ENCODE measurements at regions not wholly inside any gene's neighbourhood (a gene's known extent, or its start where the extent isn't known, plus 50 kb on each side); places are given as distances from the start of the nearest gene placed in this dataset.
"Not testable (repeated sequence)": the region's sequence is repeated elsewhere in the genome, so short reads cannot be mapped to it uniquely, and the experiment has no call there.

- DNase-seq = no peak
Measured at GRCh38 chr7:114364151-114364550, 50.5 kb upstream of the FOXP2 start.

DNA sequence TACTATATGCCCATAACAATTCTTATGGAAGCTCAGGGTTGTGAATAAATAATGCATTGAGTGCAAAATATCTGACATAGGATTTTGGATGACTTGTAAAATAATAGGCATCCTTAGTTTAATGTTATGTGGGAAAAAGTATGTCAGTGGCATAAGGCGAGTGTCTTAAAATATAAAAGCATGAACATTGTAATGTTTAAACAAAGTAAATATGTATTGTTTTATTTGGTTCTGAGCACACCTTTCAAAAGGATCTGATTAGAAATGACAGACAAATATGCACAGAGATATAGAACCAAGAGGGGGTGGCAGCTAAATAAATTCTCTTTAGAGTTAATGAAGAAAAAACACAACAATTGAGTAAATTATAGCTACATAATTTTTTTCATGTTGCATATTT is 51.3 kb upstream of the FOXP2 start:
- DNase-seq = no peak

- no peak for DNase-seq
Measured at GRCh38 chr7:114358911-114359310, 55.7 kb upstream of the FOXP2 start.

- no peak for DNase-seq
Measured at GRCh38 chr7:114356133-114356532, 58.5 kb upstream of the FOXP2 start.

- no peak for DNase-seq
Measured at GRCh38 chr7:114354306-114354705, 60.3 kb upstream of the FOXP2 start.

GRCh38 chr7:114345494-114345893 is 69.1 kb upstream of the FOXP2 start:
- DNase-seq = no peak

- no peak for DNase-seq
Measured at GRCh38 chr7:114343949-114344708, 70.5 kb upstream of the FOXP2 start.

DNA sequence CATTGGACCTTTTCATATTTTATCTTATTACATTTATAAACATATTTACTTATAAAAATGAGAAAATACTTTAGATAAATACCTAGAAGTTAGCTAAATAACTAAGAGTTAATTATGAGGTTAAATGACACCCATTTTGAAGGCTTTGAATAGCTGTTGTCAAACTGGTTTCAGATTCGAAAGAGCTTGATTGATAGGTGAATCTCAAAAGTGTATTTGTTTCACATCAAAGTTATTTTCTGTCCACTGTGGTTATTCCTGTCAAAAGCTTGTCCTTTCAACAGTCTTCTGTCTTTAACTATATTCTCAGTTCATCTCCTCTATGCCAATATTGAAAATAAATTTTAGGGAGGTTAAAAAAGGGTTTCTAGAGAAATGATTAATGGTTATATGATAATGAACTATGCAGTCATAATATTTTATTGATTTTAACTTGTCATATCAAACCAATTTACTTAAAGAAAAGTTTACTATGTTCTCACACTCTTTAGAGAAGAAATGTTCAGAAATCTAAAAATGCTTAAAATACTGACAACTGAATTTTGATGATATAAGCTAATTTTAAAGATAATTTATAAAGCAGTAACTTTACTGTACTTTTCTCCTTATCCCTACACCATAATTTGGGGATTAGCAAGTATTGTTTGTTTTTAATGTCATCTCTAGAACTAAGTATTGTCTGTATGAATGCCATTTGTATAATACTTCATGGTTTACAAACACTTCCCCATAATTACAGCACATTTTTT is 72.0 kb upstream of the FOXP2 start:
- no peak for DNase-seq

DNA sequence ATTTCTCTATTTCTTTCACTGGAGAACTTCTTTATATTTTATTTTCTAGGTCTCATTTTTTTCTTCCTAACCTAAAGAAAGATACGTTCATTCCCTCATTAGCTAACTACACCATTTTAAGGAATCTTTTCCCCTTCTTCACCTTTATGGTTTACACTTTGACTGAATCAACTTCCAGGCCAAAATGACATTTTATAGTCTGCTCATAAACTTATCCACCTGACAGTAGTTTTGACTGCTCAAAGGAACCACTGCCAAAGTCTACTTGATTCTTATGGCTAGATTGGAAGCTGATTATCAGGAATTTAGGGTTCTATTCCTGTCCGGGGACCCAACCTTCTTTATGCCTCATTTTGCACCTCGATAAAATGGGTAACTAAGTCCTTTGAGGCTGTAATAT is 73.0 kb upstream of the FOXP2 start:
- DNase-seq = no peak

- DNase-seq = no peak
Measured at GRCh38 chr7:114334989-114335388, 79.6 kb upstream of the FOXP2 start.

DNA sequence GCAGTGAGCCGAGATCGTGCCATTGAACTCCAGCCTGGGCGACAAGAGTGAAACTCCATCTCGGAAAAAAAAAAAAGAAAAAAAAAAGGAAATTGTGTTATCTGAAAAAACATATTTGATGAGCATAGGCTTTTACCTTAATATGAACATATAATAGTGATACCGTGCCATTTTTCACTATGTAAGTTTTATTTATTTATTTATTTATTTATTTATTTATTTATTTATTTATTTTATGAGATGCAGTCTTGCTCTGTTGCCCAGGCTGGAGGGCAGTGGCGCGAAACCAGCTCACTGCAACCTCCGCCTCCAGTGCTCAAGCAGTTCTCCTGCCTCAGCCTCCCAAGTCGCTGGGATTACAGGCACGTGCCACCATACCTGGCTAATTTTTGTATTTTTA is 85.2 kb upstream of the FOXP2 start:
- not testable (repeated sequence) for DNase-seq

DNA sequence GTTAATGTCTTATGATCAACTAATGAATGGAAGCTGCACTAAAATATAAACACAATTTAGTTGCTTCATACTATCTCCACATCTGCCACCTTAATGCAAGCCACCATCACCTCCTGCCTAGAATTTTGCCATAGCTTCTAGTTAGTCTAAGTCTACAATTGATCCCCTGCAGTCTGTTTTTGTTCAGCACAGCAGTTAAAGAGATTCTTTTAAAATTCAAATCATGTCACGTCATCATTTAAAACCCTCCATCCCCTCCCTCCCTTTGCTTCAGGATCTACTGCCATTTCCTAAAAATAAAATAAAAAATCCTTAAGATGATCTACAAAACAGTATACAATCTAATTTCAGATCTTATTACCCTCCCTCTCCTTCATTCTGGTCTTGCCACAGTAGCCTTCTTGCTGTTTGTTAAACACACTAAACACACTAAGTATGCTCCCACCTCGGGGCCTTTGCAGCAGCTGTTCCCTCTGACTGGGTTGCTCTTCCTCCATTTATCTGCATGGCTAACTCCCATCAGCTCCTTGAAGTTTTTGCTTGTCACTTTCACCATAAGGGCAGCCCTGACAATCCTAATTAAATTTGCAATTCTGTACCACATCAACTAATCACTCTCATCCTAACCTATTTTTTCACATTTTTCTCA is 97.0 kb upstream of the FOXP2 start:
- DNase-seq = no peak

DNA sequence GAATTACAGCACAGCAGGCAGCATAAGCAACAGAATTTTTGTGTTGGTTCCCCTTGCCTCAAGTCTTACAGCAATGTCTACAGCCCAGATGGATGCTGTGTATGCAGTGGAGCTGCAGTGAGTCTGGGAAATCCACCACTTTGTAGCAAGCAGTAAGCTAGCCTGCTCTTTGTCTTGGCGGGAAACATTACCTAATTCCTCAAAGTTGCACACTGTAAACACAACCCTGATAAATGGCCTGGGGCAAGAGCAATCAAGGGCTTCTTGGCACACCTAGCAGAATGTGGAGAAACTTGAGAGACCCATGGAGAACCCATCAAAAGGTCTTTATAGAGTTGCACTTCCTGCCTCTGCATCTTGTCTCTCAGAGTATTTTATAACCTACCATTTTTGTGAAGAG is 102.0 kb upstream of the FOXP2 start:
- no peak for DNase-seq

DNA sequence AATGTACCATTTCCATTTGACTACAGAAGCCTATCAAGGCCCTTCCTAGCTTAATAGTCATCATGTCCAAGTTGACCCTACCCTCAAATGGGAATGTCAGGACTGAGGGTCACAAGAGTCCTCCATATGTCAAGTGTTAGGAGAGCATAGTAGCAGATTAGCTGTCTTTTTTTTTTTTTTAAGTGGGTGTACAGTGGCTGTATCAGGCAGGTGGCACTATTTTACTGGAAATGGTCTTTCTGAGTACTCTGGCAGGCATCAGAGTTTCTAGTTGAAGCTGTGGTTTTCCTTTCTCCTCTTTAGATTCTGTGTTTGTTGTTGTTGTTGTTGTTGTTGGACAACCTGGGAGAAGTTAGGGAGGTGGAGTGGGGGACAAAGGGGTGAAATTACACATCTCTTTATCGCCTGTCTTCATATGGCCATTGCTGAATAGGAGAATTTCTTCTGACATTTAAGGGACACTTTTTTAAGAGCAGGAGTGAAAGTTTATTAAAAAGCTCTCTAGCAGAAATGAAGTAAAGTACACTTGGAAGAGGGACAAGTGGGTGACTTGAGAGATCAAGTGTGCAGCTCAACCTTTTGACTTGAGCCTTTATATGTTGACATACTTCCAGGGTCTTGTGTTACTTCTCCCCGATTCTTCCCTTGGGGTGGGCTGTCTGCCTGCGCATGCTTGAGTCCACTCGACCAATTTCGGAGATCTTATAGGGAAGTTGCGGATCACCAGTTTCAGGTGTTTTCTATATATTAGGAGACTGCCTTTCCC is 104.1 kb upstream of the FOXP2 start:
- no peak for DNase-seq

GRCh38 chr7:114309729-114310128 is 104.9 kb upstream of the FOXP2 start:
- DNase-seq = no peak

DNA sequence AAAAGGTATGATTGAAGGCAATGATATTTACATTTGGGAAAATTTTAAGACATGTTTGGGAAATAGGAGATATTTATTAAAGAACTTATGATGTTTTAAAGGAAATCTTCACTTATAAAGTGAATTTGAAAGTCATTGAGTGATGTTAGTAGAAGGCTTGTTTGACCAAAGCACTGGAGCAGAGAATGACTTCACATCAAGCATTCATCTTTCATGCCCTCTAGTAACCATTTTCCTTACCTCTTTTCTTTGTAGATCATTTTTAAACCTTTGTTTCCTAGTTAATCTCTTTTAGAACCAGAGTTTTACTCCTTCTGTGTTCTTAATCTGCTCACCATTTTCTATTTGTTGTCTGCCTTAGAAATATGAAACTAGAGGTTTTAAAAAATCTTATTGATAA is 111.3 kb upstream of the FOXP2 start:
- DNase-seq = no peak

- no peak for DNase-seq
Measured at GRCh38 chr7:114302858-114303257, 111.8 kb upstream of the FOXP2 start.

GRCh38 chr7:114298011-114298410 is 116.6 kb upstream of the FOXP2 start:
- DNase-seq = no peak

GRCh38 chr7:114297121-114297520 is 117.5 kb upstream of the FOXP2 start:
- no peak for DNase-seq

DNA sequence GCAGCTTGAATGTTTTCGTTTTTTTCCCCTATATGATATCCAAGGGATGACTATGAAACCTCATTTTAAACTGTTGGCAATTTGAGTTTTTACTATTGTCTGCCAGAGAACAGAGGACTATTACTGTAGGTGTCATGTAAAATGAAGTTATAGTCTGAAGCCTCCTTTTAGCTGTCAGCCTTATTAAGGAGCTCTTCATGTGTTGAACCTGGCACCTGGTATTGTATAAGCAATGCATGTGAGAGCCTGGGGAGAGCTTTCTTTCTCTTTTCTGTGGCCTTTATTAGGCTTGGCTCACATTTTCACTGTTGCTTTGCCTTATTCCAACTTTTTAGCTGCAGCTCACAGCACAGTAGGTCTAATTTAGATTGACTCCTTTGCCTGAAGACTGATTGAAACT is 119.1 kb upstream of the FOXP2 start:
- no peak for DNase-seq

DNA sequence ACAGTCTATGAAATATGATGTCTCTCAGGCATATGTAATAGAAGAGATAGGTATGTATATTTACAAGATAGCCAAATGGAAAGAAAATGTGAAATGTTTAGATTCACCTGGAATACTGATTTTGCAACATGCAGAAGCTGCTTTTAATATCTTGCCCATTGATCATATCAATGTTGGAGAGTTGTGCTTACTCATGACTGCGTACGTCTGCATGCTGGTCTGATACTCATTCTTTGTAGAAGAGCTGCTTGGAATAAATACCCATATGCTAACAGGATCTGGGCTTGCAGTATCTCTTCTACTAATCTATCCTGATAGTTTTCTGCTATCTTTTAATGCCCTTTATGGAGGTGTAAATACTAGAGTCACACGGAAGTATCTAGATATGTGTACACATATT is 120.6 kb upstream of the FOXP2 start:
- no peak for DNase-seq

DNA sequence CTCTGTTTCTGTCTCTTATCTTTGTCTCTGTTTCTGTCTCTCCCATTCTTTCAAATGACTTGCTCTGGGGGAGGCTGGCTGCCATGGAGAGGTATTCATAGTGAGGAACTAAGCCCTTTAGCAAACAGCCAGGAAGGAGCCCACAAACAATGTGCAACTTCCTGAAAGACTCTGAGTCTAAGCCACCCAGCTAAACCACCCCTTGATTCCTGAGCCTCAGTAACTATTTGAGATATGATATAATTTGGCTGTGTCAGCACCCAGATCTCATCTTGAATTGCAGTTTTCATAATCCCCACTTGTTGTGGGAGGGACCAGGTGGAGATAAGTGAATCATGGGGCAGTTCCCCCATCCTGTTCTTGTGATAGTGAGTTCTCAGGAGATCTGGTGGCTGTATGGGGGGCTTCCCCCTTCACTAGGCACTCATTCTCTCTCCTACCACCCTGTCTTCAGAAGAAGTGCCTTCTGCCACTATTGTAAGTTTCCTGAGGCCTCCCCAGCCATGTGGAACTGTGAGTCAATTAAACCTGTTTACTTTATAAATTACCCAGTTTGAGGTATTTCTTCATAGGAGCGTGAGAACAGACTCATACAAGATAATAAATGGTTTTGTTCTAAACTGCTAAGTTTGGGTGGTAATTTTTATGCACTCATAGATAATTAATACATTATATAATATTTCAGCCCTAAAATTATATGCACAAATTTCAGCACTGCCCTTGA is 121.2 kb upstream of the FOXP2 start:
- DNase-seq = no peak

- DNase-seq = no peak
Measured at GRCh38 chr7:114279901-114280300, 134.7 kb upstream of the FOXP2 start.
